ENCODE measurements at regions not wholly inside any gene's neighbourhood (a gene's known extent, or its start where the extent isn't known, plus 50 kb on each side); places are given as distances from the start of the nearest gene placed in this dataset.

- no peaks in the 10 kb centered on the region for H3K9me3 ChIP-seq
- DNase-seq, result no peak
- TF ChIP-seq POLR2A (IDR thresholded peaks at IDR 0.05) (no peak), CTCF (IDR thresholded peaks at IDR 0.05 in 4 of 5, conservative IDR thresholded peaks at IDR 0.05 in 1 of 5) (no peak)
- ATAC-seq, result no peak
- intact Hi-C loops (cut with DNase I; ENCODE audit: low total_unique reads) (no loop called here), in situ Hi-C loops (cut with MboI; ENCODE audit: low sequenced_read_pairs in 4 of 4) (loop anchor here (25.0 kb wide), 1 partner anchor 405 kb away; no protein-coding TSS in a partner anchor)
- H3K27me3 ChIP-seq, result no peaks in the 10 kb centered on the region
- H3K4me1 ChIP-seq, result no peaks in the 10 kb centered on the region
- H3K27ac ChIP-seq, result no peak overlapping the region
- no peak overlapping the region for H3K4me3 ChIP-seq
- H3K36me3 ChIP-seq, result no peaks in the 10 kb centered on the region
Measured at GRCh38 chr9:607417-607816, 234.1 kb upstream of the DMRT1 start.

GRCh38 chr9:613771-614347, 227.6 kb upstream of the DMRT1 start:
- DNase-seq (peak; percentile 72 to 80), ATAC-seq (peak; percentile 95 to 99)
- Histone ChIP-seq H3K4me1 (peaks cover 7% of the 10 kb centered on the region in 2 donors), H3K27me3 (no peaks in the 10 kb centered on the region), H3K36me3 (no peaks in the 10 kb centered on the region), H3K9me3 (no peaks in the 10 kb centered on the region), H3K4me3 (peak overlapping the region in 1 of 4 donors; percentile 14), H3K27ac (peak overlapping the region in 3 of 4 donors; percentile 35 to 43 (median 42))
- peak in 4 of 5 experiments; percentile 80 to 96 (median 82) for TF ChIP-seq CTCF (IDR thresholded peaks at IDR 0.05 in 4 of 5, conservative IDR thresholded peaks at IDR 0.05 in 1 of 5)
- TF ChIP-seq POLR2A (IDR thresholded peaks at IDR 0.05), result no peak
- in situ Hi-C loops (cut with MboI; ENCODE audit: low sequenced_read_pairs in 4 of 4), result loop anchor here (5.0 to 25.0 kb wide), 5 partner anchors 61 to 398 kb away; no protein-coding TSS in a partner anchor
- intact Hi-C loops (cut with DNase I; ENCODE audit: low total_unique reads), result loop anchor here (1.0 to 10.0 kb wide), 4 partner anchors 78 to 391 kb away; no protein-coding TSS in a partner anchor

DNA sequence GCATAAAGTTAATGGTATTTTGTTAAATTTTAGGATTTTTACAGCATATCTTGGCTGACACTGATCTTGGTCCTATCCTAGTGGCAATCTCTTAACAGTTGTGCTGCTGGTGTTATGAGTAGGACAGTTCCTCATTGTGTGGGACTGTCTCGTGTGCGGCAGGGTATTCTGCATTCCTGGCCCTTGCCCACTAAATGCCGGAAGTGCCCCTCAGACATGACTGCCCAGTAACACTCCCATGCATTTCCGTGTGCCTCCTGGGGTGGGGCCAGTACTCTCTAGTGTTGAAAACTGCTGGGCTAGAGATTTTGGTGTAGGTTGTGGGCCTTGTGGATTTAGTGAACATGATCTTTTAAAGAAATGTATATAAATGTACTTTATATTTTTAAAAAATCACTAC, 227.1 kb upstream of the DMRT1 start:
- Histone ChIP-seq H3K27me3 (no peaks in the 10 kb centered on the region), H3K36me3 (no peaks in the 10 kb centered on the region), H3K9me3 (no peaks in the 10 kb centered on the region), H3K27ac (peak overlapping the region in 3 of 4 donors; percentile 35 to 43 (median 42)), H3K4me3 (no peak overlapping the region), H3K4me1 (peaks cover 7% of the 10 kb centered on the region in 2 donors)
- DNase-seq, result no peak
- peak in 1 of 2 donors; percentile 14 for ATAC-seq
- in situ Hi-C loops (cut with MboI; ENCODE audit: low sequenced_read_pairs in 4 of 4), result loop anchor here (5.0 to 25.0 kb wide), 5 partner anchors 60 to 398 kb away; no protein-coding TSS in a partner anchor
- intact Hi-C loops (cut with DNase I; ENCODE audit: low total_unique reads), result loop anchor here (5.0 to 10.0 kb wide), 2 partner anchors 78 to 390 kb away; no protein-coding TSS in a partner anchor
- no peak for TF ChIP-seq POLR2A (IDR thresholded peaks at IDR 0.05)
- TF ChIP-seq CTCF (IDR thresholded peaks at IDR 0.05 in 4 of 5, conservative IDR thresholded peaks at IDR 0.05 in 1 of 5), result no peak

GRCh38 chr9:615756-616155, 225.7 kb upstream of the DMRT1 start:
- Histone ChIP-seq H3K27me3 (no peaks in the 10 kb centered on the region), H3K9me3 (no peaks in the 10 kb centered on the region), H3K4me1 (peaks cover 7 to 9% of the 10 kb centered on the region in 2 donors), H3K27ac (no peak overlapping the region), H3K4me3 (no peak overlapping the region), H3K36me3 (no peaks in the 10 kb centered on the region)
- TF ChIP-seq POLR2A (IDR thresholded peaks at IDR 0.05), result no peak
- TF ChIP-seq CTCF (IDR thresholded peaks at IDR 0.05 in 4 of 5, conservative IDR thresholded peaks at IDR 0.05 in 1 of 5), result no peak
- no peak for ATAC-seq
- in situ Hi-C loops (cut with MboI; ENCODE audit: low sequenced_read_pairs in 4 of 4) (loop anchor here (5.0 to 25.0 kb wide), 3 partner anchors 59 to 397 kb away; no protein-coding TSS in a partner anchor), intact Hi-C loops (cut with DNase I; ENCODE audit: low total_unique reads) (loop anchor here (2.0 to 10.0 kb wide), 2 partner anchors 27 to 389 kb away; no protein-coding TSS in a partner anchor)
- no peak for DNase-seq
